Peyer's patch (tissue), 4 donors: ENCODE measurements at regions not wholly inside any gene's neighbourhood (a gene's known extent, or its start where the extent isn't known, plus 50 kb on each side); places are given as distances from the start of the nearest gene placed in this dataset.

Source experiments
- DNase-seq, 3 donors: peaks; one replicate each; pipeline ENCODE4 v3.0.0-alpha.2; 2017 to 2019
- H3K27ac ChIP-seq, 4 donors: fragments of 200-600 bp; sonication (generic); one replicate each; pipeline ENCODE4 v1.5.1; 2016 to 2019
- H3K27me3 ChIP-seq, 2 donors: fragments of 200-600 bp; sonication (generic); one replicate each; pipeline ENCODE4 v1.5.1; 2019
- H3K36me3 ChIP-seq, 3 donors: fragments of 200-600 bp; sonication (generic); one replicate each; pipeline ENCODE4 v1.5.1; 2016 to 2019
- H3K4me1 ChIP-seq, 4 donors: fragments of 200-600 bp; sonication (generic); one replicate each; pipeline ENCODE4 v1.5.1; 2016 to 2019
- H3K4me3 ChIP-seq, 4 donors: fragments of 200-600 bp; sonication (generic); 1 replicate in 3 of 4; 2 replicates in 1 of 4; pipeline ENCODE4 v1.5.1; 2016 to 2019; ENCODE audit warnings: mild to moderate bottlenecking in 1 of 4
- H3K9me3 ChIP-seq, 4 donors: fragments of 200-600 bp; sonication (generic); one replicate each; pipeline ENCODE4 v1.5.1; 2016 to 2019; ENCODE audit warnings: mild to moderate bottlenecking in 1 of 4
- CTCF ChIP-seq, 6 experiments: fragments of 450-650 bp in 4 of 6; fragments of 200-600 bp in 2 of 6; sonication (generic) in 1 of 6; IDR thresholded peaks; one replicate each; pipeline ENCODE4 v1.5.1; 2017 to 2019; ENCODE audit warnings: antibody characterized with exemption in 6 of 6, mild to moderate bottlenecking in 3 of 6, moderate library complexity in 1 of 6
- POLR2A ChIP-seq, 2 donors: fragments of 450-650 bp; IDR thresholded peaks; one replicate each; pipeline ENCODE4 v1.5.1; 2017; ENCODE audit warnings: antibody characterized with exemption in 2 of 2, mild to moderate bottlenecking in 2 of 2, moderate library complexity in 2 of 2

- no peak for TF ChIP-seq CTCF (IDR thresholded peaks at IDR 0.05)
Observed at GRCh38 chr4:83979773-83980172, 443.9 kb downstream of the GPAT3 start.

GRCh38 chr4:83974111-83974780 lies 438.3 kb downstream of the GPAT3 start:
- Histone ChIP-seq H3K4me1 (no peaks in the 10 kb centered on the region), H3K27me3 (no peaks in the 10 kb centered on the region), H3K27ac (no peak overlapping the region), H3K4me3 (no peak overlapping the region), H3K36me3 (no peaks in the 10 kb centered on the region), H3K9me3 (no peaks in the 10 kb centered on the region)
- DNase-seq, result no peak
- TF ChIP-seq POLR2A (IDR thresholded peaks at IDR 0.05) (no peak), CTCF (IDR thresholded peaks at IDR 0.05) (no peak)

More at GRCh38 chr4:83979773-83980172, 443.9 kb downstream of the GPAT3 start:
- Histone ChIP-seq H3K36me3 (no peaks in the 10 kb centered on the region), H3K9me3 (no peaks in the 10 kb centered on the region), H3K4me1 (no peaks in the 10 kb centered on the region), H3K27me3 (no peaks in the 10 kb centered on the region), H3K4me3 (no peak overlapping the region), H3K27ac (no peak overlapping the region)
- DNase-seq, result no peak

- Histone ChIP-seq H3K27me3 (no peaks in the 10 kb centered on the region), H3K4me1 (no peaks in the 10 kb centered on the region), H3K27ac (no peak overlapping the region), H3K4me3 (no peak overlapping the region), H3K36me3 (no peaks in the 10 kb centered on the region), H3K9me3 (no peaks in the 10 kb centered on the region)
- TF ChIP-seq CTCF (IDR thresholded peaks at IDR 0.05), result no peak
- TF ChIP-seq POLR2A (IDR thresholded peaks at IDR 0.05), result no peak
- DNase-seq, result no peak
Observed at GRCh38 chr4:83964996-83965541, 429.2 kb downstream of the GPAT3 start.

DNA sequence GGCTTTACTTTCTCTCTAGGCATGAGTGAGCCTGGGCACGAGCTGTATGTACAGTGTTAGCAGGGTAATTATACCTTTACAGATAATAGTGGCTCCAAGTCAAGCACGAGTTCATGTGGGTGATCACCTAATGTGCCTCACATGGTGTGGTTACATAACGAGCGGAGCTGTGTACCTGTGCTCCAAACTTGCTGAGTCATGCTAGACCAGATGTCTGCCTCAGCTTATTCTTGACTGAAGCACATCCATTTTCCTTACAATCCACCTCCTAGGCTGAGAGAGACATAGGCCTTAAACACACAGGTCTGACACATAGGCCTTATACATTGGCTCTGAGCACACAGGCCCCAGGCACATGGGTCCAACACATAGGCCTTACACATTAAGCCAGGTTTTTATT lies 426.6 kb downstream of the GPAT3 start:
- Histone ChIP-seq H3K36me3 (no peaks in the 10 kb centered on the region), H3K27me3 (no peaks in the 10 kb centered on the region), H3K4me1 (no peaks in the 10 kb centered on the region), H3K4me3 (no peak overlapping the region), H3K27ac (no peak overlapping the region), H3K9me3 (no peaks in the 10 kb centered on the region)
- TF ChIP-seq CTCF (IDR thresholded peaks at IDR 0.05) (no peak), POLR2A (IDR thresholded peaks at IDR 0.05) (no peak)
- DNase-seq, result no peak

- Histone ChIP-seq H3K36me3 (no peaks in the 10 kb centered on the region), H3K27me3 (no peaks in the 10 kb centered on the region), H3K9me3 (no peaks in the 10 kb centered on the region), H3K4me3 (no peak overlapping the region), H3K4me1 (no peaks in the 10 kb centered on the region), H3K27ac (no peak overlapping the region)
- no peak for TF ChIP-seq CTCF (IDR thresholded peaks at IDR 0.05)
- no peak for TF ChIP-seq POLR2A (IDR thresholded peaks at IDR 0.05)
- no peak for DNase-seq
Observed at GRCh38 chr4:83961575-83961974, 425.7 kb downstream of the GPAT3 start.
